Activated gamma-delta T cell treated with Interleukin-2 at 50 U/mL for 16 hours (primary cell): ENCODE measurements at regions not wholly inside any gene's neighbourhood (a gene's known extent, or its start where the extent isn't known, plus 50 kb on each side); places are given as distances from the start of the nearest gene placed in this dataset.

Source experiments
- DNase-seq: peaks from one replicate; pipeline ENCODE4 v3.0.0-alpha.2; 2020

DNA sequence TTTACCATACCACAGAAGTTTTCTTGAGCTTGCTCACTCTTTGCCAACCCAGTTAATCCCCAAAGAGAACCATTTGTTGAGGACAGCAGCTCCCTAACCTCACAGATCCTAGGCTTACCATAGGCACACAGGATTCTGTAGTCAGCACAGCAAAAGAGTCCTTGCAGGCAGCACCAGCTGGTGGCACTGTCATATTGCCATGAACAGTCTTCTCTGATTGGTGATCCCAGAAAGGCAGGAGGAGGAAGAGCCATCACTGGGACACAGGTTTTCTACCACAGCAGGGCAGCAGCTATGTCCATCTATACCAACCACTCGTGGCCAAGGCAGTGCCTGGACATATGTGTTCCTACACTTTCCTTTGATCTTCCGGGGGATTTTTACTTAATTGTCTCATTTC lies 297.1 kb upstream of the CD180 start:
- no peak for DNase-seq

DNA sequence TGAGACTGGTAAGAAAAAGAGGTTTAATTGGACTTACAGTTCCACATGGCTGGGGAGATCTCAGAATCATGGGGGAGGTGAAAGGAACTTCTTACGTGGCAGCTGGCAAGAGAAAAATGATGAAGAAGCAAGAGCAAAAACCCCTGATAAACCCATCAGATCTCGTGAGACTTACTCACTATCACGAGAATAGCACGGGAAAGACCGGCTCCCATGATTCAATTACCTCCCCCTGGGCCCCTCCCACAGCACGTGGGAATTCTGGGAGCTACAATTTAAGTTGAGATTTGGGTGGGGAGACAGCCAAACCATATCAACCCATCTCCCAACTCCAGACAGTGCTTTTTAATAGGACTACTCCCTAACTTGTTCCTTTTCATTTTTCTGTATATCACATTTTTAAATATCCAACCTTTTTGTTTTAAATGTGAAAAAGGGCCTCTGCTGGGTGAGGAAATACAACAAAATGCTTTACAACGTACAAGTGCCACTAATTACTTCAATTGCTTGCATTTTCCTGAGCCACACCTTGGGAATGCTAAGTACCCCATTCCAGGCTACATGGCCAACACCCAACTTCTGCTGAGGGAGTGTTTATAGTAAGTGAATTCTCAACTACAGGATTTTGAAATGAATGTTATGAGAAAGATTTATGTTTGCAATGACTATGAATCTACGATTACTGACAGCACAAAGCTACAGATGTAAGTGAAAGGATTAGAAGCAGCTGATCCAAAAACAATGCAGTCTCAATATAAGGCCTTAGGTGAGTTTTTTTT lies 294.1 kb upstream of the CD180 start:
- no peak for DNase-seq

DNA sequence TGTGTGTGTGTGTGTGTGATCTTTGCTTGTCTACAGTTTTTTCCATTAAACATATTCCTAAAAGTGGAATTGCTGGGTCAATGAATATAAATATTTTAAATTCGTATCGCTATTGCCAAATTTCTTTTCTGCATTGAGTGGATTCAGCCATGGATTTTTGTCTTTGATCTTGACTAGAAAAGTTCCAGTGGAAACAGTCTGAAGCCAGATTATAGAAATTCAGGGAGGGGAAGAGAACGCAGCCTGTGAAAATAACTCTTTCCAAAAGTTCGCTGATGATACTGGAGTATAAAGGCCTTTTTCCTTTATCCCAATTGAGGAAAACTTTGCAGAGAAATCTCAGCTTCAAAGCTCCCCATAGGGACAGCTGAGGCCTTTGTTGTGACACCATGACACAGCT lies 292.3 kb upstream of the CD180 start:
- no peak for DNase-seq

DNA sequence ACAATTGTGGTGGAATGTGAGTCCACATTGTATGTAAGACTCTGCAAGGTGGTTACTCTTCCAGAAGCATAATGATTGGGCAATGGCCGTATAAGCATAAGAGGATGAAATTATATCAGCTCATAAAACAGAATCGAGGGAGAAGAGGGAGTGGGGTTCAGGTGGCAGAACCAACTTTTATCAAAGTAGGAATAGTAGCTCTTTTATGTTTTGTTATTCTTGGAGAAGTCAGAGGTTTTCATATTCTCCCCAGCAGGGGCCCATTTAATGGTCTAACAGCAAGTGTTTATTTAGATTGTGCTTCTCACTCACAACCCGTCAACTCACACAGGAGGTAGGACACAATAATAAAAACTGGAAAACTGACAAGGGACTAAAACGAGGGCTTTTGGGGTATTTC lies 291.3 kb upstream of the CD180 start:
- DNase-seq: no peak

DNA sequence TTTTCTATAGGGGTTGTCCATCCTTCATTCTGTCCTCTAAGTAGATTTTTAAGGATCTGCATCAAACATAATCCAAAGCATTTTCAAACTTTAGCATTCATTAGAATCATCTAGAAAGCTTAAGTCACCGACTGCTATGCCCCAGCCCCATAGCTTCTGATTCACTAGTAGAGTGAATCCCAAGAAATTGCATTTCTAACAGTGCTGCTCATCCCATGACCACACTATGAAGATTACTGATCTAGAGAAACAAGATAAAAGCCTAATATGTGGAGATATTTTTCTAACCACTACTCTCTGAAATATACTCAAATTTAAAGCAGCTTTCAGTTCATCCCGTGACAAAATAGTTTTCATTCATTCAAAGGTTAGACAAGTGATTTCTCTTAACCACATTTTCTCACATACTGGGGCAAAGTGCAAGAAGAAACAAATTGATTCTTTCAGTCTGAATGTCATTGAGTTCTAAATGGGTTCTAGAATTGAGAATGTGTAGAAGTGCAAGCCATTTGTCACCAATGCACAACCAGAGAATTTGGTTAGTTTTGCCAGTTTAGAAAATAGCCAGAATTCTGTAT lies 286.9 kb upstream of the CD180 start:
- DNase-seq: no peak

DNA sequence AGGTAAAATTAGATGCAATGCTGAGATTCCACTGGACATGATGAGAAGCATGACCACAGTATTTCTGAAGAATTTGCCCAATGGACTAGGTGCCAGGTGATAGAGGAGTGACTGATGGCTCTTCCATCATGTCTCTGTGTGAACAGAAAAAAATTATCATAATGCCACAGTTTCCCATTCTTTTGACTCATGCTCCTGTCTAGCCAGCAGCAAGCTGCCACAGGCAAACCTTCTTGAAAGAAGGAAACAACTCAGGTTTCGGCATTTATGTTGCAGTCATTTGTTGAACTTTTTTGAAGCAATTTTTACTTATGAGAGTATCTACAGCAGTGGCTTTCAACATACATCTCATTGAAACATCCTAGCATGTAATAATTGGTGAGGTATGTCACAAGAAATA lies 284.8 kb upstream of the CD180 start:
- DNase-seq: no peak

DNA sequence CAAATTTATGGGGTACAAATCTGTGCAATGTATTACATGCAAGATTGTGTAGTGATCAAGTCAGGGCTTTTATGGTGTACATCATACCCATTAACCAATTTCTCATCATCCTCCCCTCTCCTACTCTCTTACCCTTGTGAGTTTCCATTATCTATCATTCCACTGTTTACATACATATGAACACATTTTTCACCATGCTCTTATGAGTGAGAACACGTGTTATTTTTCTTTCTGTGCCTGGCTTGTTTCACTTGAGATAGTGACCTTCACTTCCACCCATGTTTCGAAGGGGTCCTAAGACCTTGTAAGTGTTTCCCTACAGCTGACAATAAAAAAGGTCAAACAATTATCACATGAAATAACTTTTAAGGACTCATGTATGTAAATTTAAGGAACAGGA lies 281.7 kb upstream of the CD180 start:
- no peak for DNase-seq

DNA sequence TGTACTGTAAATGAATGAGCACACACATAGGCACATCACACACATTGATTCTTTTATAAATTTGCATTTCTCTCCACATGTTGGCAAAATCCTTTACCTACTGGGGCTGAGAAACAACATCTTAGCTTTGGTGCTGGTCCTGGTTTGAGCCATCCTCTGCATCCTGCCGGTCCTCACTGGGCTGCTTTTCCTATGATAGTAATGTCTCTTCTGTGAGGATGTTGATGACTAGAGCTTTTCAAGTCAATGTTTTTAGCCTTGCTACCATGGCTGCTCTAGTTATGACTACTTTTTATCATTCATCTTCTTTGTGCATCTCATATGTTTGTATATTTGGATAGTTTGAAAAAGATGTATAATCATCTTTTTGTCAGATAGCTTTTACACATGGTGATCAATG lies 280.4 kb upstream of the CD180 start:
- DNase-seq: no peak

- no peak for DNase-seq
These were observed 279.9 kb upstream of the CD180 start for GRCh38 chr5:67476531-67476930.

- DNase-seq: no peak
These were observed 278.9 kb upstream of the CD180 start for GRCh38 chr5:67475489-67475888.

DNA sequence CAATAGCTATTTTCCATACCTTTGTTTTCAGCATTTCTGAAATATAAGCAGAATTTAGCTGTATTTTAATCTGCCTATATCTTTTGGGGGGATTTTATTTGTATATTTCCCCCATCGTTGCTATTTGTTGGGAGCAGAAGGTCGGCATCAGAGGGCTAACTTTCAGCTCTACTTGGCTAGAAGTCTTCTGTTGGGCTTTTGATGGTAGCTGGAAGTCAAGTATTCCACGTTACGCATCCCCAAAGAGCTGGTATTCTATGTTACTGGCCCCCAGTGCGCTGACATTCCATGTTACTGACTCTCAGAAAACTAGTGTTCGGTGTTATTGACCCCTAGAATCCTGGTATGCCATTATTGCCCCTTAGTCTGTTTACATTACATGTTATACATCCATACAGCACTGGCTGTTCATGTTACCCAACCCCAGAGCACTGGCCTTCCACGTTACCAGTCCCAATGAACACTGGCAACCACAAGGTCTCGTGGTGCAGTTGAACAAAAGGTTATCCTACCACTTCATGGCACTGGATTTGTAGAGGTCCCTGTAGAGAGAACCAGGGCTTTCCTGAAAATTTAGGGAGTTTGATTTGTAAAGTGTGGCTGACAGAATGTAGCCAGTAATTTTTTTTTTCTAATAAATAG lies 278.1 kb upstream of the CD180 start:
- DNase-seq: no peak

- no peak for DNase-seq
These were observed 270.5 kb upstream of the CD180 start for GRCh38 chr5:67467110-67467509.

DNA sequence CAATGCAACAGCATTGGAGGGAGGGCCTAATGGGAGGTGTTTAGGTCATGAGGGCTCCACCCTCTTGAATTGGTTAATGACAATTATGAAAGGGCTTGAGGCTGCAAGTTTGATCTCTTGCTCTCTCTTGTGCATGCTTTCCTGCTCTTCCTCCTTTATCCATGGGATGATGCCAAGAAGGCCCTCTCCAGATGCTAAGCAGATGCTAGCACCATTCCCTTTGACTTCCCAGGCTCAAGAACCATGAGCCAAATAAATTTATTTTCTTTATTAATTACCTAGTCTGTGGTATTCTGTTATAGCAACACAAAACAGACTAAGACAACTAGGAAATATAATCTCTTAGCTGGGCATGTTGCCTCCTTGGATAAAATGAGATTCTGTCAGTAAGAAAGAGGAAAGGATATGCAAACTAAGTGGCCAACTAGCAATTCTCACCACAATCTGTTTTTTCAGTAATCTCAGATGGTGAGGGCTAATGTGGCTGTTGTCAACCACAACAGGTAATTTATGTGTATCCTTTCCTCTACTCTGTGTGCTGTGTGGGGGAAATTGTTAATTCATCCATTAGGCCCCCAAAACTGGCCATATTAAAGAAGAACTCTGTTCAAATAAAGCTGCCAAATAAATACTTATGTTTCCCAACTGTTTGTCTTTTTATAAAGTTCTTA lies 269.1 kb upstream of the CD180 start:
- DNase-seq: no peak

DNA sequence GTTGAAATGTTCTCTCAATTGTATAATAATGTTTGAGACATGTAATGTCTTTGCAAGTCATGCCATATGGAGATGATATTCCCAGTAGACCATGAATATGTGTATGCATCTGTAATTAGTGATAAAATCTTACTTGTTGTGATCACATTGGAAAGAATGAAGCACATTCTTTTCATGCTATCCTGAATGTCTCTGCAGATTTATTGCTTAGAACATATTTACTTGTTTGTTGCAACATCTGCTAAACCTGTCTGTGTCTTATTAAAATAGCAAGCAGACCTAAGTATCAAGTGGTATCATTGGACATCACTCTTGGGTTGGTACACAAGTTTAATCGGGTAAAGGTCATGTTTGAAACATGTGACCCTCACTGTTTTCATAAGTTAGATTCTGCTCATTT lies 265.5 kb upstream of the CD180 start:
- DNase-seq: no peak

DNA sequence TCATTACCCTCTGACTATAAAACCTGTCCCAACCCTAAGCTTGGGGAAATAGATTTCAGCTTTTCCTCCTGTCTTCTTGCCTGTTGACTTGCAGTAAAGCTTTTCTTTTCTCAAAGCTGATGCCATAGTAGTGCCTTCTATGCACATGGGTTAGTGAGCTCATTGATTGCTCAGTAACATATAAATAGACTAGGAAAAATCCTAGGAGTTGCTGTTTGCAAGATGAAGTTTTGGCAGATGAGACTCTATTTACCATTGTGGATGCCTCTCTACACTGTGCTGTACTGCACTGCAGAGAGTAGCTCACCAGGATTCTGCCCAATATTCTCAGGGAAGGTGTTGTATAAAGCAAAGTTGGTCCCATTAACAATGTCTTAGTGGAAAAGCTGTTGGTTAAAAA lies 262.7 kb upstream of the CD180 start:
- DNase-seq: no peak

DNA sequence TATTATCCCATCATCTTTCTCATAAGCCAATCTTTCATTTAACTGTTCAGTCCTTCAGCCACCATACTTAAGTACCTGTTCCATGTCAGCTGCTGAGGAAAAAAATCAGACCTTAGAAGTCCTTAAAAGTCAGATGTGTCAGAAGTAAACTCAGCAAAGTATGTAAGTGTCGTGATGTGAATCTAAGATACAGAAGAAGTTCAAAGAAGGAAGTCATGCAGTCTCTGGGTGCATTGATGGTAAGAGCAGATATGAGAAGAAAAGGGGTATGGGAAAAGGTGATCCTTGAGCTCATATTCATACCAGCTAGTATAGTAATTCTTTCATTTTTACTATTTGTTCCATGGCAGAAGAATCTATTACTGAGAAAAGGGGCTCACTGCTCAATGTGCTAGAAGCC lies 259.4 kb upstream of the CD180 start:
- no peak for DNase-seq

DNA sequence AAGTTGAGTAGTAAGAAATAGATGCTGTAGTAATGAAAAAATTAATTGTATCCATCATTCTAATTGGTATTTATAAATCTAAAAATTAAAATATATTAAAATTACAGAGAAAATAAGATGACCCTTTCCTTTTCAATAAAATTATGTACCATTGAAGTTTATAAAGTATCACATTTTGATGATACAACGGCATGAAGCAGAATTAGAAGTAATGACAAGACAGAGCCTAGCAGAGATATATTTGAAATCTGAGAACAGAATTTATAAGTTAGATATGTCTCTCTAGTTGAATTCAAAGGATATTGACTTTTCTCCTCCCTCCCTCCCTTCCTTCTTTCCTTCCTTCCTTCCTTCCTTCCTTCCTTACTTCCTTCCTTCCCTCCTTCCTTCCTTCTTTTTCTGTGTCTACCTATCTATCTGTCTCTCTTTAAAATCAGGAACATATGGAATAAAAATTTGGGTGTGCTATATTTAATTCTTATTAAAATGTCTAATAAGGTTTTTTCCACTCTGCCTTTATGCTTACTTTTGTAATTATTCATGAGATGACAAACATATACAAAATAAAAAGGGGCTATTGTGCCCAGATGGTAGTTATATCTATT lies 258.5 kb upstream of the CD180 start:
- DNase-seq: no peak

DNA sequence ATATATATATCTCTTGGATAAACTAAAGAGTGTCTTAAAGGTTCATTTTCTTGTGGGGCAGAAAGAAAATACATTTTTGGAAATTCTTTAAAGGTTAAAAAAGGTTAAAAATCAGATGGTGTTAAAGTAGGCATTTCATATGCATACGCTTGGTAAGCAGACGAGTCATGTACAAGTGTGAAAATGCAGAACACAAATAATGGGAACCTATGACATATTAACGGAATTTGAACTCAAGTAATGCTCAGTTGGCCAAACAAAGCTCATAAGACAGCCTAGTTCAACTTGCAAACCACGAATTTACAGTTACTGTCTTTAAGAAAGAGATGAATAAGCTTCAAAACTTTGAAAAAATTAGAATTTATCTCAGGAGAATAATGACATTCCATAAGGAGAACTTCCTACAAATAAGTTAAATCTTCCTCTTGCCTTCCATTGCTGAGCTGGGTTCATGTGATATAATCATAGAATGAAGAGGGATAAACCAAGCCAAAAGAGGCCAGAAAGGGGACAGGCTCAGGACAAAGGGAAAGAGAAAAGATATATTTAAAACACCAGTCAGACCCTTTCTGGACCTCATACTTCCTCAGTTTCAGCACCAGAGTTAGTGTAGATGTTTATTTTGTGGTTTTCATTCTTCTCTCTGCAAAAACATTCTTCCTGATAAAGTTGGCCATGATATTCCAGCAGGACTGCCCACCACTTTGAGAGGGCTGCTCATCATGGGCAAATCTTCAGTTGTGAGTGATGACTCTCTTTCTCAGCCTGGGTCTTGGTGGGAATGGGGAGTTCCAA lies 256.7 kb upstream of the CD180 start:
- DNase-seq: no peak

- DNase-seq: no peak
These were observed 255.2 kb upstream of the CD180 start for GRCh38 chr5:67451640-67452279.

GRCh38 chr5:67447732-67448131 lies 251.1 kb upstream of the CD180 start:
- no peak for DNase-seq

GRCh38 chr5:67437905-67438845 lies 241.6 kb upstream of the CD180 start:
- no peak for DNase-seq
